Gastrocnemius medialis (tissue), 4 donors: ENCODE measurements at regions not wholly inside any gene's neighbourhood (a gene's known extent, or its start where the extent isn't known, plus 50 kb on each side); places are given as distances from the start of the nearest gene placed in this dataset.

Experiments
- ATAC-seq, 2 donors: fragments of 150-250 bp; one replicate each; pipeline ENCODE4 v1.9.1; 2016
- DNase-seq, 2 donors: peaks; one replicate each; pipeline ENCODE4 v3.0.0-alpha.2; 2019
- H3K27ac ChIP-seq, 4 donors: fragments of 200-600 bp; sonication (generic); 1 replicate in 1 of 4; 2 replicates in 3 of 4; pipeline ENCODE4 v1.5.1; 2016 to 2018; ENCODE audit warnings: mild to moderate bottlenecking in 2 of 4, moderate library complexity in 1 of 4
- H3K27me3 ChIP-seq, 3 donors: fragments of 200-600 bp; sonication (generic) in 2 of 3; 1 replicate in 1 of 3; 2 replicates in 2 of 3; pipeline versions ENCODE4 v1.5.1 to v1.6.0; 2016 to 2019; ENCODE audit warnings: mild to moderate bottlenecking in 1 of 3, moderate library complexity in 1 of 3
- H3K36me3 ChIP-seq, 2 donors: fragments of 200-600 bp; sonication (generic) in 1 of 2; one replicate each; pipeline ENCODE4 v1.5.1; 2017 to 2018
- H3K4me1 ChIP-seq, 2 donors: fragments of 200-600 bp; sonication (generic) in 1 of 2; one replicate each; pipeline ENCODE4 v1.5.1; 2016 to 2017; ENCODE audit warnings: mild to moderate bottlenecking in 2 of 2
- H3K4me3 ChIP-seq, 4 donors: fragments of 200-600 bp; sonication (generic) in 3 of 4; 1 replicate in 1 of 4; 2 replicates in 3 of 4; pipeline ENCODE4 v1.5.1; 2016 to 2019; ENCODE audit warnings: mild to moderate bottlenecking in 2 of 4
- H3K9me3 ChIP-seq, 3 donors: fragments of 200-600 bp; sonication (generic) in 2 of 3; 1 replicate in 1 of 3; 2 replicates in 2 of 3; pipeline ENCODE4 v1.5.1; 2016 to 2019
- POLR2A ChIP-seq, 2 donors: fragments of 450-650 bp; IDR thresholded peaks; one replicate each; pipeline ENCODE4 v1.6.1; 2017; ENCODE audit warnings: antibody characterized with exemption in 2 of 2, mild to moderate bottlenecking in 2 of 2, moderate library complexity in 2 of 2
- in situ Hi-C, 4 donors: fragments of 200-750 bp; cut with MboI; loops; one replicate each; pipeline versions ENCODE4 v1.15.0 to v1.8.0; 2017; ENCODE audit warnings: low sequenced_read_pairs in 4 of 4
- intact Hi-C: fragments of 100-400 bp; cut with DNase I; formaldehyde crosslinking; loops from one replicate; pipeline ENCODE4 v1.15.1; 2023; ENCODE audit warnings: low total_unique reads
- TF ChIP-seq, protein P1 (sequence below), 5 experiments: fragments of 450-650 bp in 3 of 5; fragments of 200-600 bp in 2 of 5; sonication (generic) in 2 of 5; IDR thresholded peaks in 4 of 5; conservative IDR thresholded peaks in 1 of 5; 1 replicate in 4 of 5; 2 replicates in 1 of 5; pipeline ENCODE4 v1.5.1; 2016 to 2019; ENCODE audit warnings: antibody characterized with exemption in 5 of 5, mild to moderate bottlenecking in 3 of 5, moderate library complexity in 3 of 5

DNA sequence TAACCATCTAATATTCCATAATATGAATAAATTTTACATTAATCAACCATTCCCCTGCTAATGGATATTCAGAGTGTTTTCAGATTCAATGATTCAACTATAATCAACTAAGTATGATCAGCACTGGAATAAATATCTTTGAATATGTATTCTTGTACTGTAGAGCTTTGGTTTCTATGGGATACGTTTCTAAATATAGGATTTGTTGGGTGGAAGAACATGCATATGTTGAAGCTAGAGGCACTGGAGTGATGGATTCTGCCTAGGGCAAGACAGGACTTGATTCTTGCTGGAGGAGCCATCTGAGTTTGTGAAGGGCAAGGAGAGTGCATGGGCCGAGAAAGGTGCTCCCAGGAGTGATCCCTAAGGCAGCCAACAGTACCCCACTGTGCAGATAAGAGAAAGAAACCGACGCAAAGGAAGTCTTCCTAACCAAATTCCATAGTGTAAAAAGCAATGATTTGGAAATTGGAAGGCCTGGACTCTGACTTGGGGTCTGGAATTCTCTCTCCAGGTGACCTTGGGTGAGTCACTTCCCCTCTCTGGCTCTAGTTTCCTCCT is 418.7 kb downstream of the PREX1 start:
- TF ChIP-seq POLR2A (IDR thresholded peaks at IDR 0.05): no peak
- TF ChIP-seq, protein P1, sequence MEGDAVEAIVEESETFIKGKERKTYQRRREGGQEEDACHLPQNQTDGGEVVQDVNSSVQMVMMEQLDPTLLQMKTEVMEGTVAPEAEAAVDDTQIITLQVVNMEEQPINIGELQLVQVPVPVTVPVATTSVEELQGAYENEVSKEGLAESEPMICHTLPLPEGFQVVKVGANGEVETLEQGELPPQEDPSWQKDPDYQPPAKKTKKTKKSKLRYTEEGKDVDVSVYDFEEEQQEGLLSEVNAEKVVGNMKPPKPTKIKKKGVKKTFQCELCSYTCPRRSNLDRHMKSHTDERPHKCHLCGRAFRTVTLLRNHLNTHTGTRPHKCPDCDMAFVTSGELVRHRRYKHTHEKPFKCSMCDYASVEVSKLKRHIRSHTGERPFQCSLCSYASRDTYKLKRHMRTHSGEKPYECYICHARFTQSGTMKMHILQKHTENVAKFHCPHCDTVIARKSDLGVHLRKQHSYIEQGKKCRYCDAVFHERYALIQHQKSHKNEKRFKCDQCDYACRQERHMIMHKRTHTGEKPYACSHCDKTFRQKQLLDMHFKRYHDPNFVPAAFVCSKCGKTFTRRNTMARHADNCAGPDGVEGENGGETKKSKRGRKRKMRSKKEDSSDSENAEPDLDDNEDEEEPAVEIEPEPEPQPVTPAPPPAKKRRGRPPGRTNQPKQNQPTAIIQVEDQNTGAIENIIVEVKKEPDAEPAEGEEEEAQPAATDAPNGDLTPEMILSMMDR (IDR thresholded peaks at IDR 0.05 in 4 of 5, conservative IDR thresholded peaks at IDR 0.05 in 1 of 5): no peak
- no peak overlapping the region for H3K4me3 ChIP-seq
- no peak overlapping the region for H3K27ac ChIP-seq
- intact Hi-C loops (no loop called here), in situ Hi-C loops (no loop called here)
- DNase-seq: no peak
- H3K9me3 ChIP-seq: no peaks in the 10 kb centered on the region
- H3K27me3 ChIP-seq: no peaks in the 10 kb centered on the region
- no peaks in the 10 kb centered on the region for H3K4me1 ChIP-seq
- ATAC-seq: no peak
- H3K36me3 ChIP-seq: no peaks in the 10 kb centered on the region

DNA sequence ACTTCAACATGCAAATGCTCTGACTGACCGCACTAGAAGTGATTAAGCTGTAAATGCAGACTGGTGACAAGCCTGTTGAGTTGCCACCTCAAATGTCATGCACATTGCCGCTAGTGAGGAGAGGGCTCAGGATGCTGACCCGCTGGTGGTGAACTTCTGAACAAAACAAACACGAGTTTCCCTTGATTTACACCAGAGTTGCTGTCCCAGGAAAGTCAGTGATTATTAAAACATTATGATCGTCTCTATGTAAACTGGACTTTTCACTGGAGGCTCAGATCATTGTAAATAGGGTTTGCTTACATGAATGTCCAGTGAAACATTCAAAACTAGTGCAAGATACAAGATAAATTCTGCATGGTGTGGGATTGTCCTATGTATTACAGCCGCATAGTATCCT is 420.1 kb downstream of the PREX1 start:
- Histone ChIP-seq H3K36me3 (no peaks in the 10 kb centered on the region), H3K27me3 (peaks cover 0 to under 1% (median 0%) of the 10 kb centered on the region in 3 donors), H3K9me3 (no peaks in the 10 kb centered on the region), H3K4me3 (no peak overlapping the region), H3K27ac (no peak overlapping the region), H3K4me1 (no peaks in the 10 kb centered on the region)
- ATAC-seq (no peak), DNase-seq (no peak)
- intact Hi-C loops (no loop called here), in situ Hi-C loops (no loop called here)
- TF ChIP-seq, protein P1 (IDR thresholded peaks at IDR 0.05 in 4 of 5, conservative IDR thresholded peaks at IDR 0.05 in 1 of 5): no peak
- no peak for TF ChIP-seq POLR2A (IDR thresholded peaks at IDR 0.05)

DNA sequence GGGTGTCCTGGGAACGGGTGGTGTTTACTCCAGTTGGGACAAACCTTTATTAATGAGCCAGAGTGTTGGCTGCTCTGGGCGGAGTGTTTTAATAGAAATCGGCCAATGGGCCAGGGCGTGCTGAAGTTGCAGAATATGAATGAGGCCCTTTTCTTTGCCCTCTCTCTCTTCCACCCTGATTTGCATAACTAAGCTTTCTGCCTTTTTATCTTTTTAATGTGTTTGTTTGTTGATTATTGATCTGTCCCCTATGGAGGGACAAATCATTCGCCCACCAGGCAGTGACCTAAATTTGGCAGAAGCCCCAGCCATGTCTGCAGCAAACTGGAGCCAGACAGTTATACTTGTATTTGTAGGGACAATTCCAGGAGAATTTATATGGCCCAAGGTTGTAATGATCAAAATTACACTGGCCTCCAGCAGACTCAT is 420.9 kb downstream of the PREX1 start:
- ATAC-seq: no peak
- peaks cover 0 to 4% (median 0%) of the 10 kb centered on the region in 3 donors for H3K27me3 ChIP-seq
- TF ChIP-seq, protein P1 (IDR thresholded peaks at IDR 0.05 in 4 of 5, conservative IDR thresholded peaks at IDR 0.05 in 1 of 5): no peak
- no peak for TF ChIP-seq POLR2A (IDR thresholded peaks at IDR 0.05)
- H3K4me3 ChIP-seq: no peak overlapping the region
- no peaks in the 10 kb centered on the region for H3K36me3 ChIP-seq
- in situ Hi-C loops (no loop called here), intact Hi-C loops (no loop called here)
- DNase-seq: no peak
- H3K9me3 ChIP-seq: no peaks in the 10 kb centered on the region
- no peak overlapping the region for H3K27ac ChIP-seq
- no peaks in the 10 kb centered on the region for H3K4me1 ChIP-seq

DNA sequence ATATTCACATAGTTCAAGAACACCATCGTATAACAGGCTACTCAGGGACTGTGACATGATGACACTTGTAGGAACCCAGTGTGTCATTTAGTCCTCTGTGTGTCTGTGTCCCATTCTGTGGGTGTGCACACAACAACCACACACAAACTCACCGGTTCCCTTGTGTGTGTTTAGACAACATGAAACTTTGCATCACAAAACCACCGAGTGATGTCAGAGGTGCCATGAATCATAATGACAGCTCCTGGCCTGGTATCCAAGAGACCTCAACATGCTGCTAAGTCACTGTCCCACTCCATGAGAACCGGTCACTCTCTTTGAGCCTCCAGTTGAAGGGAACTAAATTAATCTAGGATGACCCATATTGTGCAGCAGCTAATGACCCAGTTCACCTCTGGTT is 421.3 kb downstream of the PREX1 start:
- ATAC-seq (no peak), DNase-seq (no peak)
- Histone ChIP-seq H3K9me3 (no peaks in the 10 kb centered on the region), H3K27ac (no peak overlapping the region), H3K4me1 (no peaks in the 10 kb centered on the region), H3K27me3 (peaks cover 0 to 4% (median 0%) of the 10 kb centered on the region in 3 donors), H3K4me3 (no peak overlapping the region), H3K36me3 (no peaks in the 10 kb centered on the region)
- in situ Hi-C loops: no loop called here
- intact Hi-C loops: no loop called here
- no peak for TF ChIP-seq POLR2A (IDR thresholded peaks at IDR 0.05)
- TF ChIP-seq, protein P1 (IDR thresholded peaks at IDR 0.05 in 4 of 5, conservative IDR thresholded peaks at IDR 0.05 in 1 of 5): no peak

DNA sequence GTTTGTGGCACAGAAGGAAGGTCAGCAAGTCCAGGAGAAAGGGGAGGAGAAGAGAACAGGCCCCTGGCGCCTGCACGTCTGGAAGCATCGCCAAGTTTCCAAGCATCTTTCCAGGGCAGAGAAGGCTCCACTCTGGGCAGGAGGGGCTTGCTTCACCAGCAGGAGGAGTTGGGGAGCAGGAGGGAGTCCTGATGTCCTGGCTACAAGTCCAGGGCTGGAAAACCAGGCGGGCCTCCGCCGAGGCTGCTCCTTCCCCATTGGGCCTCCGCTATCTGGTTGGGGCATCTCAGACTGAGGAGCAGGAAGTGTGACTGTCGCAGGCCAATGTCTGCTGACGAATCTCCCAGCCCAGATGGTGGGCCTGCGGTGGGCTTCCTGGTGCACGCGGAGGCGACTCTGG is 421.9 kb downstream of the PREX1 start:
- H3K9me3 ChIP-seq: no peaks in the 10 kb centered on the region
- H3K27ac ChIP-seq: no peak overlapping the region
- intact Hi-C loops: no loop called here
- H3K4me1 ChIP-seq: no peaks in the 10 kb centered on the region
- no peak for ATAC-seq
- peaks cover 0 to 4% (median 0%) of the 10 kb centered on the region in 3 donors for H3K27me3 ChIP-seq
- DNase-seq: no peak
- H3K4me3 ChIP-seq: no peak overlapping the region
- H3K36me3 ChIP-seq: no peaks in the 10 kb centered on the region
- TF ChIP-seq POLR2A (IDR thresholded peaks at IDR 0.05): no peak
- TF ChIP-seq, protein P1 (IDR thresholded peaks at IDR 0.05 in 4 of 5, conservative IDR thresholded peaks at IDR 0.05 in 1 of 5): no peak
- in situ Hi-C loops: no loop called here
